ENCODE measurements at regions not wholly inside any gene's neighbourhood (a gene's known extent, or its start where the extent isn't known, plus 50 kb on each side); places are given as distances from the start of the nearest gene placed in this dataset.

GRCh38 chr5:67246546-67247268 is 50.1 kb upstream of the CD180 start:
- TF ChIP-seq FOXP2 (optimal IDR thresholded peaks at IDR 0.05; ENCODE audit: borderline replicate concordance, extremely low read depth, extremely low read length, insufficient read depth) (no peak), POLR2AphosphoS5 (IDR thresholded peaks at IDR 0.05; ENCODE audit: low read depth, low read length) (no peak), REST (IDR thresholded peaks at IDR 0.05; ENCODE audit: insufficient read depth in 1 of 2, low read depth in 2 of 2, low read length in 2 of 2) (no peak), SIN3A (IDR thresholded peaks at IDR 0.05; ENCODE audit: borderline replicate concordance, insufficient read depth, low read length) (no peak), TAF1 (IDR thresholded peaks at IDR 0.05; ENCODE audit: borderline replicate concordance, insufficient read depth, low read length) (no peak)

All from PFSK-1 (cell line).